Gastroesophageal sphincter (tissue), 4 donors: ENCODE measurements at regions not wholly inside any gene's neighbourhood (a gene's known extent, or its start where the extent isn't known, plus 50 kb on each side); places are given as distances from the start of the nearest gene placed in this dataset.
A peak's percentile ranks its signal among the peaks of the same experiment; 100 is the strongest.

Experiments
- ATAC-seq: fragments of 150-250 bp; one replicate; pipeline ENCODE4 v1.9.1; 2016; ENCODE audit warnings: mild to moderate bottlenecking, moderate library complexity
- H3K27ac ChIP-seq, 4 donors: fragments of 200-600 bp; sonication (generic) in 3 of 4; 1 replicate in 3 of 4; 2 replicates in 1 of 4; pipeline ENCODE4 v1.5.1; 2016 to 2019
- H3K27me3 ChIP-seq: fragments of 200-600 bp; sonication (generic); one replicate; pipeline ENCODE4 v1.5.1; 2019
- H3K36me3 ChIP-seq, 2 donors: fragments of 200-600 bp; sonication (generic); one replicate each; pipeline ENCODE4 v1.5.1; 2019; ENCODE audit warnings: control low read depth in 1 of 2
- H3K4me1 ChIP-seq, 3 donors: fragments of 200-600 bp; sonication (generic); 1 replicate in 2 of 3; 2 replicates in 1 of 3; pipeline ENCODE4 v1.5.1; 2016 to 2019; ENCODE audit warnings: control low read depth in 2 of 3
- H3K4me3 ChIP-seq, 2 donors: fragments of 200-600 bp; sonication (generic); one replicate each; pipeline ENCODE4 v1.5.1; 2019; ENCODE audit warnings: mild to moderate bottlenecking in 1 of 2, moderate library complexity in 1 of 2
- H3K9me3 ChIP-seq, 3 donors: fragments of 200-600 bp; sonication (generic); one replicate each; pipeline ENCODE4 v1.5.1; 2017 to 2019; ENCODE audit warnings: control low read depth in 2 of 3
- CTCF ChIP-seq, 4 experiments: fragments of 200-600 bp in 2 of 4; fragments of 450-650 bp in 2 of 4; sonication (generic) in 1 of 4; IDR thresholded peaks; one replicate each; pipeline ENCODE4 v1.5.1; 2017 to 2019; ENCODE audit warnings: antibody characterized with exemption in 4 of 4, mild to moderate bottlenecking in 2 of 4, moderate library complexity in 2 of 4
- EP300 ChIP-seq: sonication (generic); formaldehyde crosslinking; IDR thresholded peaks from one replicate; pipeline ENCODE4 v1.6.1; 2017; ENCODE audit warnings: antibody characterized with exemption, mild to moderate bottlenecking
- POLR2A ChIP-seq, 2 donors: fragments of 450-650 bp; IDR thresholded peaks; one replicate each; pipeline ENCODE4 v1.6.1; 2017; ENCODE audit warnings: antibody characterized with exemption in 2 of 2, mild to moderate bottlenecking in 2 of 2, moderate library complexity in 1 of 2
- POLR2AphosphoS5 ChIP-seq: sonication (generic); formaldehyde crosslinking; IDR thresholded peaks from one replicate; pipeline ENCODE4 v1.6.1; 2017; ENCODE audit warnings: antibody characterized with exemption
- whole genome bisulfite sequencing, 2 donors: methylation state at CpG; one replicate each; pipeline ENCODE4 v1.1.5; 2018; ENCODE audit warnings: low coverage in 1 of 2; 5-methylcytosine and 5-hydroxymethylcytosine counted together

- no peak for TF ChIP-seq EP300
- no peak for TF ChIP-seq POLR2A (IDR thresholded peaks at IDR 0.05)
- no peak for TF ChIP-seq CTCF (IDR thresholded peaks at IDR 0.05)
- no peak for TF ChIP-seq POLR2AphosphoS5
- H3K27ac ChIP-seq = no peak overlapping the region
- no peak overlapping the region for H3K4me3 ChIP-seq
- no peaks in the 10 kb centered on the region for H3K27me3 ChIP-seq
- peaks cover 0 to 10% (median 0%) of the 10 kb centered on the region in 3 donors for H3K9me3 ChIP-seq
- no peaks in the 10 kb centered on the region for H3K4me1 ChIP-seq
- no peak for ATAC-seq
- H3K36me3 ChIP-seq = no peaks in the 10 kb centered on the region
- WGBS, 2 donors = 68% methylated on average over 2 of the region's 2 CpGs; no CpG with 5 or more reads in 1 of the 2 donors
Measured at GRCh38 chr18:11261486-11261885, 112.1 kb upstream of the PIEZO2 start.

- Histone ChIP-seq H3K27ac (no peak overlapping the region), H3K27me3 (no peaks in the 10 kb centered on the region), H3K36me3 (no peaks in the 10 kb centered on the region), H3K9me3 (peaks cover 0 to 10% (median 0%) of the 10 kb centered on the region in 3 donors), H3K4me3 (no peak overlapping the region), H3K4me1 (no peaks in the 10 kb centered on the region)
- WGBS, 2 donors = 58 to 83% methylated on average over 3 of the region's 3 CpGs
- no peak for ATAC-seq
- TF ChIP-seq POLR2AphosphoS5 (no peak), CTCF (IDR thresholded peaks at IDR 0.05) (no peak), EP300 (no peak), POLR2A (IDR thresholded peaks at IDR 0.05) (no peak)
Measured at GRCh38 chr18:11260961-11261461, 111.6 kb upstream of the PIEZO2 start.

- Histone ChIP-seq H3K36me3 (no peaks in the 10 kb centered on the region), H3K4me3 (no peak overlapping the region), H3K27me3 (no peaks in the 10 kb centered on the region), H3K9me3 (peaks cover 0 to 10% (median 0%) of the 10 kb centered on the region in 3 donors), H3K4me1 (no peaks in the 10 kb centered on the region), H3K27ac (no peak overlapping the region)
- WGBS, 2 donors = 35 to 47% methylated on average over 9 of the region's 10 CpGs
- TF ChIP-seq POLR2A (IDR thresholded peaks at IDR 0.05) = no peak
- TF ChIP-seq EP300 = no peak
- TF ChIP-seq CTCF (IDR thresholded peaks at IDR 0.05) = no peak
- no peak for TF ChIP-seq POLR2AphosphoS5
- peak; percentile 62 for ATAC-seq
Measured at GRCh38 chr18:11259469-11260150, 110.2 kb upstream of the PIEZO2 start.

- Histone ChIP-seq H3K4me3 (no peak overlapping the region), H3K4me1 (no peaks in the 10 kb centered on the region), H3K27me3 (no peaks in the 10 kb centered on the region), H3K9me3 (no peaks in the 10 kb centered on the region), H3K36me3 (no peaks in the 10 kb centered on the region), H3K27ac (no peak overlapping the region)
- 89% methylated on average over 1 of the region's 1 CpG; no CpG with 5 or more reads in 1 of the 2 donors for WGBS, 2 donors
- no peak for ATAC-seq
- TF ChIP-seq EP300 (no peak), CTCF (IDR thresholded peaks at IDR 0.05) (no peak)
Measured at GRCh38 chr18:11258039-11258610, 108.8 kb upstream of the PIEZO2 start.

- Histone ChIP-seq H3K4me1 (no peaks in the 10 kb centered on the region), H3K27me3 (no peaks in the 10 kb centered on the region), H3K36me3 (no peaks in the 10 kb centered on the region), H3K9me3 (no peaks in the 10 kb centered on the region), H3K4me3 (no peak overlapping the region), H3K27ac (no peak overlapping the region)
- no peak for TF ChIP-seq POLR2A (IDR thresholded peaks at IDR 0.05)
- no peak for TF ChIP-seq POLR2AphosphoS5
- no peak for TF ChIP-seq CTCF (IDR thresholded peaks at IDR 0.05)
- no peak for TF ChIP-seq EP300
- ATAC-seq = no peak
Measured at GRCh38 chr18:11256251-11256650, 106.9 kb upstream of the PIEZO2 start.
